Right cardiac atrium (tissue), 5 donors: ENCODE measurements at regions not wholly inside any gene's neighbourhood (a gene's known extent, or its start where the extent isn't known, plus 50 kb on each side); places are given as distances from the start of the nearest gene placed in this dataset.

ENCODE experiments used
- ATAC-seq, 2 donors: fragments of 200-7000 bp; cut with Tn5 transposase; one replicate each; pipeline versions ENCODE4 v1.8.0 to v1.9.1; 2020; ENCODE audit warnings: moderate library complexity in 2 of 2, mild to moderate bottlenecking in 1 of 2
- DNase-seq, 3 donors: peaks; one replicate each; pipeline ENCODE4 v3.0.0-alpha.2; 2020
- H3K27ac ChIP-seq: one replicate; pipeline ENCODE4 v1.5.1; 2013; ENCODE audit warnings: mild to moderate bottlenecking, low read length, control low read depth, moderate library complexity
- H3K27me3 ChIP-seq: one replicate; pipeline ENCODE4 v1.6.1; 2013; ENCODE audit not compliant: control insufficient read depth, insufficient read depth
- H3K4me1 ChIP-seq: one replicate; pipeline ENCODE4 v1.6.1; 2013; ENCODE audit warnings: low read length; ENCODE audit not compliant: control insufficient read depth, insufficient read depth
- H3K4me3 ChIP-seq: one replicate; pipeline ENCODE4 v1.5.1; 2013; ENCODE audit warnings: low read length, control low read depth
- H3K9me3 ChIP-seq: one replicate; pipeline ENCODE4 v1.6.1; 2013; ENCODE audit warnings: low read length; ENCODE audit not compliant: control insufficient read depth
- WGBS: extraction: QIAGEN DNeasy Blood & Tissue Kit; methylation state at CpG from one replicate; pipeline ENCODE4 v1.1.7; 2013; 5-methylcytosine and 5-hydroxymethylcytosine counted together
- intact Hi-C, 4 donors: fragments of 100-400 bp; cut with DNase I; formaldehyde crosslinking; loops; one replicate each; pipeline versions ENCODE4 v1.11.0 to v1.14.0; 2022 to 2023
- donor health status: healthy with polysubstance abuse.
- donor health status: DM: no; HTN: yes; CAD: no.
- donor health status: DM: no; HTN: no; CAD: no.
- donor health status: DM: no; HTN: yes; CAD: no; lungs with severe emphysema.
- donor health status: DM: yes; HTN: yes; CAD: no.

- 70% methylated on average over 3 of the region's 3 CpGs for WGBS
- DNase-seq, result no peak
- intact Hi-C loops, result no loop called here
- no peak overlapping the region for H3K4me3 ChIP-seq
- no peak overlapping the region for H3K27ac ChIP-seq
- no peaks in the 10 kb centered on the region for H3K4me1 ChIP-seq
- no peak for ATAC-seq
- no peaks in the 10 kb centered on the region for H3K9me3 ChIP-seq
- H3K27me3 ChIP-seq, result no peaks in the 10 kb centered on the region
These were observed 297.0 kb downstream of the ATP23 start for GRCh38 chr12:58238411-58238810.

DNA sequence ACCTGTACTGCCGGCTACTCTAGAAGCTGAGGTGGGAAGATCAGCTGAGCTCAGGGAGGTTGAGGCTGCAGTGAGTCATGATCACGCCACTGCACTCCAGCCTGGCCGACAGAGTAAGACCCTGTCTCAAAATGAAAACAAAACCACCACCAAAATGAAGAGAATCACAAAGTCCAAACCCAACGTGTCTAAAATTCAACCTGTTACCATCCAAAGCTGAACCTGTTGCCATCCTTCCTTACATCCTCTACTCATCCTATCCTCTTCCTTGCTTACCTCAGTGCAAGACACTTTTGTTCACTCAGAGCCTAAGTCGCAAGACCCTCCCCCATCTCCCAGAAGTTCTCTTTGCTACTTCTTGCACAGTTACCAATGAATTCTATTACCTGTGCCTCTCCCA is 299.7 kb downstream of the ATP23 start:
- Histone ChIP-seq H3K27ac (no peak overlapping the region), H3K27me3 (no peaks in the 10 kb centered on the region), H3K9me3 (no peaks in the 10 kb centered on the region), H3K4me3 (no peak overlapping the region), H3K4me1 (no peaks in the 10 kb centered on the region)
- ATAC-seq (no peak), DNase-seq (no peak)
- WGBS, result 94% methylated on average over 5 of the region's 5 CpGs
- intact Hi-C loops, result no loop called here

- Histone ChIP-seq H3K4me1 (no peaks in the 10 kb centered on the region), H3K4me3 (no peak overlapping the region), H3K27ac (no peak overlapping the region), H3K27me3 (no peaks in the 10 kb centered on the region), H3K9me3 (no peaks in the 10 kb centered on the region)
- 69% methylated on average over 4 of the region's 4 CpGs for WGBS
- no peak for DNase-seq
- no peak for ATAC-seq
- intact Hi-C loops, result no loop called here
These were observed 301.6 kb downstream of the ATP23 start for GRCh38 chr12:58242796-58243630.

DNA sequence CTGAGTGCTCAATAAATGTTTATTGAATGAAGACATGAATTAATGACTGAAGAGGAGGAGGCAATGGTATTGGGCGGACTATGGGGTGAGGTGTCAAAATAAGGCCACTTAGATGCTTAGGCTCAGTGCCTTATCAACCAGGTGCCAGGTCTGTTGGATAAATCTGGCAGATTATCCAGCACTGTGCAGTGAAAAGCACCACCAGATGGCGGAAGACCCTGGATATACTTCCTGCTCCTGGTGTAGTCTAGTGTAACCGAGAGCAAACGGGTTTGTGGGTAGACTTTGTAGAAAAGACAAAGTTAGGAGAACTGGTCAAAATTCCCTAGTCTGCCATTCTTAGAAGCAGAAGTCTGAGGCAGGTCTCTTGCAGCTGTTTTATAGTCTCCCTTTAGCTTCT is 306.3 kb downstream of the ATP23 start:
- DNase-seq, result no peak
- no peak for ATAC-seq
- Histone ChIP-seq H3K9me3 (no peaks in the 10 kb centered on the region), H3K27me3 (no peaks in the 10 kb centered on the region), H3K27ac (no peak overlapping the region), H3K4me1 (peaks cover 2% of the 10 kb centered on the region), H3K4me3 (no peak overlapping the region)
- WGBS, result 94% methylated on average over 4 of the region's 4 CpGs
- intact Hi-C loops, result no loop called here

DNA sequence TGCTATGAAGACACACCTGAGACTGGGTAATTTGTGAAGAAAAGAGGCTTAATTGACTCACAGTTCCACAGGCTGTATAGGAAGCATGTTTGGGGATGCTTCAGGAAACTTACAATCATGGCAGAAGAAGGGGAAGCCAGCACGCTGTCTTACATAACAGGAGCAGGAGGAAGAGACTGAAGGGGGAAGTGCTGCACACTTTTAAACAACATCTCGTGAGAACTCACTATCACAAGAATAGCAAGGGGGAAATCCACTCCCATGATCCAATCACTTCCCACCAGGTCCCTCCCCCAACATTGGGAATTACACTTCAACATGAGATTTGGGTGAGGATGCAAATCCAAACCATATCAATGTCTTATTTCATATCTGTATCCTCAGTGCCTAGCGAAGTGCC is 307.2 kb downstream of the ATP23 start:
- intact Hi-C loops, result no loop called here
- peaks cover 2% of the 10 kb centered on the region for H3K4me1 ChIP-seq
- no peak overlapping the region for H3K27ac ChIP-seq
- no peaks in the 10 kb centered on the region for H3K9me3 ChIP-seq
- no peaks in the 10 kb centered on the region for H3K27me3 ChIP-seq
- H3K4me3 ChIP-seq, result no peak overlapping the region
- DNase-seq (no peak), ATAC-seq (no peak)
- 74% methylated on average over 3 of the region's 3 CpGs for WGBS

- no peaks in the 10 kb centered on the region for H3K9me3 ChIP-seq
- no peak overlapping the region for H3K27ac ChIP-seq
- peaks cover 2% of the 10 kb centered on the region for H3K4me1 ChIP-seq
- H3K27me3 ChIP-seq, result no peaks in the 10 kb centered on the region
- intact Hi-C loops, result no loop called here
- H3K4me3 ChIP-seq, result no peak overlapping the region
- peak in 2 of 3 donors; percentile 11 to 12 for DNase-seq
- no peak for ATAC-seq
- 18% methylated on average over 2 of the region's 2 CpGs for WGBS
These were observed 308.2 kb downstream of the ATP23 start for GRCh38 chr12:58249610-58250009.

DNA sequence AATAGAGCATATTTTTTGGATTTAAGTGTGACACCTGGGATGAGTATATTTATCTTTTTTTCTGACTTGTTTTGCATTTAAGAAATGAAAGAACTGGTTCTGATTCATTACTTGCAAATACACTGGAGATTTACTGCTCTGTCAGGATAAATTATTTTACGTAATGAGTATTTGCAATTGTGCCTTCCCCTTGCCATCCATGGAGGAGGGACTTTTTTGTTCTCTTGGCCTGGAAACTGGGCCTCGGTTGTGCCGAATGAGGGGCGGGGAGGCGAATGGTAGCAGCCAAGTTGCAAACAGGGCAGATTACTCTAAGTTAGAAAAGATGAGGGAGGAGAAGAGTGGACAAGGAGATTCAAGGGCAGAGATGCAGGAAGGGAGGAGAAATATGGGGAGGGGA is 308.7 kb downstream of the ATP23 start:
- no peaks in the 10 kb centered on the region for H3K27me3 ChIP-seq
- no peak overlapping the region for H3K27ac ChIP-seq
- H3K9me3 ChIP-seq, result no peaks in the 10 kb centered on the region
- intact Hi-C loops, result no loop called here
- H3K4me1 ChIP-seq, result peaks cover 2% of the 10 kb centered on the region
- DNase-seq (no peak), ATAC-seq (no peak)
- 61% methylated on average over 5 of the region's 5 CpGs for WGBS
- H3K4me3 ChIP-seq, result no peak overlapping the region

GRCh38 chr12:58252914-58253313 is 311.5 kb downstream of the ATP23 start:
- WGBS, result 89% methylated on average over 2 of the region's 2 CpGs

DNA sequence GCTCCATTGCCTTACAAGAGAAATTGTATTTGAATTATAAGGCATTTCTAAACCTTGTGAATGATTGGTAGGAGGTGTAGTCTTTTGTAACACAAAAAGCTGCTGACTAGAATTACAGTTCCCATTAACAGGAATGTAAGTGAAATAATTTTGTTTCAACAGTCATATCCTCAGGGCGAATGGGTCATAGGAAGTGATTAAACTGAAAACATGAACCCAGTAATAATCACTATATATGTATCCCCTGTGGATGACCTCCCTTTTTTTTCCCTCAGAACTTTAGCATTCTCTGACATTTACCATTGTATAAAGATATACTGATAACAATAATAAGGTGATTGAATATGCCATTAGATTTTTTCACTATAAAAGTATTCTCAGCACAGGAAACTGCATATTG is 312.3 kb downstream of the ATP23 start:
- Histone ChIP-seq H3K4me1 (peaks cover 2% of the 10 kb centered on the region), H3K9me3 (no peaks in the 10 kb centered on the region), H3K27ac (no peak overlapping the region), H3K4me3 (no peak overlapping the region), H3K27me3 (no peaks in the 10 kb centered on the region)
- ATAC-seq (no peak), DNase-seq (no peak)
- intact Hi-C loops, result no loop called here
- WGBS, result 78% methylated on average over 1 of the region's 1 CpG

More at GRCh38 chr12:58252914-58253313, 311.5 kb downstream of the ATP23 start:
- ATAC-seq, result no peak
- Histone ChIP-seq H3K4me1 (peaks cover 2% of the 10 kb centered on the region), H3K27me3 (no peaks in the 10 kb centered on the region), H3K9me3 (no peaks in the 10 kb centered on the region), H3K27ac (no peak overlapping the region), H3K4me3 (no peak overlapping the region)
- no peak for DNase-seq
- intact Hi-C loops, result no loop called here

DNA sequence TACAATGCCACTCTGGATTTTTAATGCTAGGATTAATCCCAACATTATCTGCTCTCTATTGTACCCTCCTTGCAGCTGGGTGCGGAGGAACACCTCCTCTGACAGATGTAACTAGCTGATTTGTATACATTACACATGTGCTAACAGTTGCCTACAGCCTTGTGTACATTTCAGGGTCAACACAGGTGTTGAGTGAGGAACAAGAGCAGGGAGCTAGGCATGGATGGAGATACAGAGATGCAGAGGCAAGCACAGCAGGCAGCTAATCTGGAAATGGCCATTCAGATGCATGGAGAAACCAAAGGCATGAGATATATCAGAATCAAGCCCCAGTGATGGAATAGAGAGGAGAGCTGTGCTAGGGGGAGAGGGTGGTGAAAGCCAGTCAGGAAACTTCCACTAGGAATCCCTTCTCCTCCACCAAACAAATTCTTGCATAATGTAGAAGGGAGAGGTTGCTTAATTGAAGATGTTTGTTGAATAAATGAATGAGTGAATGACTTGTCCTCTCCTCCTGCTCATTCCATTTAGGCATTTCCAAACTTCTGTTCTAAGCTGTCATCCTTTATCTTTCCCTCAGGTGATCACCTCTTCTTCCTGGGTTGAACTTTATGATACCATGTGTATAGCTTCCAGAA is 313.2 kb downstream of the ATP23 start:
- Histone ChIP-seq H3K27ac (no peak overlapping the region), H3K9me3 (no peaks in the 10 kb centered on the region), H3K4me3 (no peak overlapping the region), H3K27me3 (no peaks in the 10 kb centered on the region), H3K4me1 (peaks cover under 1% of the 10 kb centered on the region)
- intact Hi-C loops, result no loop called here
- no peak for DNase-seq
- no peak for ATAC-seq
- 84% methylated on average over 1 of the region's 1 CpG for WGBS

- WGBS, result 90% methylated on average over 1 of the region's 1 CpG
- Histone ChIP-seq H3K4me3 (no peak overlapping the region), H3K27ac (no peak overlapping the region), H3K9me3 (no peaks in the 10 kb centered on the region), H3K4me1 (no peaks in the 10 kb centered on the region), H3K27me3 (no peaks in the 10 kb centered on the region)
- intact Hi-C loops, result no loop called here
- no peak for ATAC-seq
- DNase-seq, result no peak
These were observed 321.4 kb downstream of the ATP23 start for GRCh38 chr12:58262796-58263195.
